Right lobe of liver (tissue), 4 donors: ENCODE measurements at regions not wholly inside any gene's neighbourhood (a gene's known extent, or its start where the extent isn't known, plus 50 kb on each side); places are given as distances from the start of the nearest gene placed in this dataset.

Experiments used
- CTCF ChIP-seq, 4 donors: fragments of 200-600 bp in 3 of 4; fragments of 450-650 bp in 1 of 4; IDR thresholded peaks; one replicate each; pipeline versions ENCODE4 v1.5.1 to v1.8.0; 2016 to 2022; ENCODE audit warnings: antibody characterized with exemption in 4 of 4, mild to moderate bottlenecking in 2 of 4
- POLR2A ChIP-seq: fragments of 450-650 bp; IDR thresholded peaks from one replicate; pipeline ENCODE4 v1.6.1; 2017; ENCODE audit warnings: antibody characterized with exemption, mild to moderate bottlenecking
- donor health status: DM: no; HTN: no; CAD: no.
- donor health status: DM: no; HTN: no; CAD: no.
- donor health status: DM: no; HTN: yes; CAD: no.

GRCh38 chr1:30267856-30268255 is 455.5 kb downstream of the MATN1 start:
- TF ChIP-seq CTCF (IDR thresholded peaks at IDR 0.05), result no peak
- TF ChIP-seq POLR2A, result no peak
